Upper lobe of left lung (tissue), 4 donors: ENCODE measurements at regions not wholly inside any gene's neighbourhood (a gene's known extent, or its start where the extent isn't known, plus 50 kb on each side); places are given as distances from the start of the nearest gene placed in this dataset.
"Not testable (repeated sequence)": the region's sequence is repeated elsewhere in the genome, so short reads cannot be mapped to it uniquely, and the experiment has no call there.

Source experiments
- CTCF ChIP-seq, 6 experiments: fragments of 450-650 bp in 4 of 6; fragments of 200-600 bp in 2 of 6; sonication (generic) in 2 of 6; IDR thresholded peaks; one replicate each; pipeline ENCODE4 v1.5.1; 2016 to 2019; ENCODE audit warnings: antibody characterized with exemption in 6 of 6
- POLR2A ChIP-seq, 4 donors: fragments of 450-650 bp; IDR thresholded peaks; one replicate each; pipeline ENCODE4 v1.5.1; 2016 to 2017; ENCODE audit warnings: antibody characterized with exemption in 4 of 4, mild to moderate bottlenecking in 2 of 4

- TF ChIP-seq CTCF, POLR2A (IDR thresholded peaks at IDR 0.05): not testable (repeated sequence)
Measured at GRCh38 chr9:29104166-29104565, 1530.9 kb upstream of the C9orf72 start.
